Heart right ventricle (tissue), 16 donors: ENCODE measurements at regions not wholly inside any gene's neighbourhood (a gene's known extent, or its start where the extent isn't known, plus 50 kb on each side); places are given as distances from the start of the nearest gene placed in this dataset.
A peak's percentile ranks its signal among the peaks of the same experiment; 100 is the strongest.

Experiments
- ATAC-seq, 8 donors: fragments of 200-7000 bp; cut with Tn5 transposase; one replicate each; pipeline ENCODE4 v1.9.1; 2020; ENCODE audit warnings: mild to moderate bottlenecking in 8 of 8, moderate library complexity in 8 of 8, moderate number of reproducible peaks in 1 of 8
- DNase-seq, 2 donors: peaks; one replicate each; pipeline ENCODE4 v3.0.0-alpha.2; 2020
- H3K27ac ChIP-seq, 10 donors: fragments of 200-600 bp; sonication (generic) in 2 of 10; one replicate each; pipeline versions ENCODE4 v1.5.0 to v1.8.0; 2020 to 2022; ENCODE audit warnings: mild to moderate bottlenecking in 3 of 10
- H3K27me3 ChIP-seq, 7 donors: fragments of 200-600 bp; one replicate each; pipeline ENCODE4 v1.8.0; 2021 to 2022; ENCODE audit warnings: mild to moderate bottlenecking in 2 of 7
- H3K36me3 ChIP-seq, 9 donors: fragments of 200-600 bp; sonication (generic) in 1 of 9; one replicate each; pipeline versions ENCODE4 v1.5.0 to v1.8.0; 2020 to 2022; ENCODE audit warnings: mild to moderate bottlenecking in 2 of 9
- H3K4me1 ChIP-seq, 9 donors: fragments of 200-600 bp; sonication (generic) in 1 of 9; one replicate each; pipeline versions ENCODE4 v1.5.0 to v1.8.0; 2020 to 2022; ENCODE audit warnings: mild to moderate bottlenecking in 4 of 9
- H3K4me3 ChIP-seq, 10 donors: fragments of 200-600 bp; sonication (generic) in 2 of 10; one replicate each; pipeline versions ENCODE4 v1.5.0 to v1.8.0; 2020 to 2022; ENCODE audit warnings: mild to moderate bottlenecking in 7 of 10, moderate library complexity in 2 of 10
- H3K9me3 ChIP-seq, 11 donors: fragments of 200-600 bp in 10 of 11; sonication (generic) in 2 of 11; one replicate each; pipeline versions ENCODE4 v1.5.0 to v1.8.0; 2013 to 2022; ENCODE audit warnings: mild to moderate bottlenecking in 2 of 11, control low read depth in 1 of 11, moderate library complexity in 1 of 11
- CTCF ChIP-seq, 9 donors: fragments of 200-600 bp; sonication (generic) in 2 of 9; IDR thresholded peaks; one replicate each; pipeline versions ENCODE4 v1.5.0 to v1.8.0; 2021 to 2022; ENCODE audit warnings: antibody characterized with exemption in 9 of 9, mild to moderate bottlenecking in 5 of 9, moderate library complexity in 1 of 9
- WGBS, 2 donors: extraction: QIAGEN DNeasy Blood & Tissue Kit; methylation state at CpG; one replicate each; pipeline ENCODE4 v1.1.7; 2013; ENCODE audit warnings: inconsistent platforms in 1 of 2; 5-methylcytosine and 5-hydroxymethylcytosine counted together
- intact Hi-C, 10 donors: fragments of 100-400 bp; cut with DNase I; formaldehyde crosslinking; loops; one replicate each; pipeline versions ENCODE4 v1.11.1 to v1.14.2; 2022
- donor health status: Arrhythmogenic right ventricular cardiomyopathy.
- donor health status: ischemic (EF 13 %, LVEDD 7.1; RV severe dilation, severe dysfunction).
- donor health status: healthy with polysubstance abuse.
- donor health status: DM: no; HTN: yes; CAD: no.
- donor health status: DM: no; HTN: no; CAD: no.
- donor health status: ischemic (EF 25% LVEDD 6.9; RV normal size, moderate dysfunction).
- donor health status: ischemic (EF 25% LVEDD 5.7; RV mildly dilated, moderate dysfunction).
- donor health status: healthy.
- donor health status: DM: yes; HTN: yes; CAD: no.
- donor health status: Ischemic cardiomyopathy.
- donor health status: ischemic (EF 35%, LVEDD 5.7; RV mildly dilated, moderate dysfunction).
- donor health status: nonischemic (EF 11% LVEDD 7.7; RV severe dilation, severe dysfunction).
- donor health status: DM: yes; HTN: yes; CAD: no.
- donor health status: PGD.
- donor health status: ischemic (EF 29% LVEDD 5.4; RV normal size, mild dysfunction).
- donor health status: nonischemic (EF 23%, LVEDD 6.1; RV moderate dilation, normal function).

- Histone ChIP-seq H3K27me3 (no peaks in the 10 kb centered on the region), H3K4me3 (no peak overlapping the region), H3K9me3 (peaks cover 0 to 7% (median 0%) of the 10 kb centered on the region in 11 donors), H3K36me3 (no peaks in the 10 kb centered on the region), H3K4me1 (no peaks in the 10 kb centered on the region), H3K27ac (no peak overlapping the region)
- DNase-seq, result peak in 1 of 2 donors; percentile 46
- peak; percentile 51 to 89 (median 82) for ATAC-seq
- 20 to 24% methylated on average over 5 of the region's 5 CpGs for WGBS, 2 donors
- TF ChIP-seq CTCF (IDR thresholded peaks at IDR 0.05), result peak; percentile 52 to 83 (median 80)
- intact Hi-C loops, result loop anchor here (1.0 to 10.0 kb wide), 4 partner anchors 80 to 147 kb away; no protein-coding TSS in a partner anchor
Measured at GRCh38 chr18:27605107-27605834, 420.2 kb upstream of the CHST9 start.

- no peak for TF ChIP-seq CTCF (IDR thresholded peaks at IDR 0.05)
- Histone ChIP-seq H3K36me3 (no peaks in the 10 kb centered on the region), H3K4me1 (no peaks in the 10 kb centered on the region), H3K4me3 (no peak overlapping the region), H3K9me3 (peaks cover 0 to 7% (median 0%) of the 10 kb centered on the region in 11 donors), H3K27ac (no peak overlapping the region), H3K27me3 (no peaks in the 10 kb centered on the region)
- 50 to 57% methylated on average over 4 of the region's 4 CpGs for WGBS, 2 donors
- ATAC-seq (no peak), DNase-seq (no peak)
- intact Hi-C loops, result loop anchor here in 2 of 10 donors (5.0 to 10.0 kb wide), 2 partner anchors 80 to 242 kb away; no protein-coding TSS in a partner anchor
Measured at GRCh38 chr18:27604583-27604982, 419.5 kb upstream of the CHST9 start.

- Histone ChIP-seq H3K4me1 (no peaks in the 10 kb centered on the region), H3K4me3 (no peak overlapping the region), H3K9me3 (peaks cover 0 to 7% (median 0%) of the 10 kb centered on the region in 11 donors), H3K27ac (no peak overlapping the region), H3K27me3 (no peaks in the 10 kb centered on the region), H3K36me3 (no peaks in the 10 kb centered on the region)
- DNase-seq (no peak), ATAC-seq (no peak)
- WGBS, 2 donors, result 91 to 93% methylated on average over 2 of the region's 2 CpGs
- intact Hi-C loops, result loop anchor here in 2 of 10 donors (5.0 to 10.0 kb wide), 2 partner anchors 83 to 240 kb away; no protein-coding TSS in a partner anchor
- TF ChIP-seq CTCF (IDR thresholded peaks at IDR 0.05), result no peak
Measured at GRCh38 chr18:27602092-27602491, 417.0 kb upstream of the CHST9 start.

- intact Hi-C loops, result loop anchor here in 2 of 10 donors (5.0 to 10.0 kb wide), 2 partner anchors 85 to 238 kb away; no protein-coding TSS in a partner anchor
Measured at GRCh38 chr18:27600245-27600644, 415.1 kb upstream of the CHST9 start.

More at GRCh38 chr18:27600245-27600644, 415.1 kb upstream of the CHST9 start:
- H3K4me1 ChIP-seq, result peaks cover 0 to 9% (median 0%) of the 10 kb centered on the region in 9 donors
- no peaks in the 10 kb centered on the region for H3K36me3 ChIP-seq
- TF ChIP-seq CTCF (IDR thresholded peaks at IDR 0.05), result no peak
- peaks cover 0 to 7% (median 0%) of the 10 kb centered on the region in 11 donors for H3K9me3 ChIP-seq
- H3K27ac ChIP-seq, result no peak overlapping the region
- no peak for ATAC-seq
- H3K4me3 ChIP-seq, result no peak overlapping the region
- H3K27me3 ChIP-seq, result no peaks in the 10 kb centered on the region
- DNase-seq, result no peak
